ENCODE measurements at regions not wholly inside any gene's neighbourhood (a gene's known extent, or its start where the extent isn't known, plus 50 kb on each side); places are given as distances from the start of the nearest gene placed in this dataset.

DNA sequence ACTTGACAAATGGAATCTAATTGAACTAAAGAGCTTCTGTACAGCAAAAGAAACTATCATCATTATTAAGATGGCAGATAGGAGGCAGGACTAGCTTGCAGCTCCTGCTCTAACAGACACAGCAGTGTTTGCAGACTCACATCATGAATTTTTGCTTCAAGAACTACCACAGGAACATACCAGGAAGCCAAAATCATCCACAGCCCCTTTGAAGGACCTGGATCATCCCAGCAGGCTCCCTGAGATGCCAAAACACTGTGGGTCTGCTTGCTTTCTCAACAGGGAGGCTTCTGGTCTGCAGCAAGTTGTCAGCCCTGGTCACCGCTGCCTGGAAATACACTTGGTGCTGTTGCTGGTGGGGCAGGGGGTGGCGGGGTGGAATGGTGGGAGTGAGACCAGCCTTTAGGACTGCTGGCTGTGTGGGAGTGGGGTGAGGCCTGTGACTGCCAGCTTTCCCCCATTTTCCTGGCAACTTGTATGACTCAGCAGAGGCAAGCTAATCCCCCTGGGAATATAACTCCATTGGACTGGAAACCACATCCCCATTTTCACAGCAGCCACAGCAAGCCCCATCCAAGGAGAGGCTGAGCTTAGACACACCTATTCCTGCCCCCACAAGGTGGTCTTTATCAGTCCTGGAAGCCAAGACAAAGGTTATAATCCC is 533.8 kb upstream of the CYLC2 start:
- Histone ChIP-seq H3K27me3 (ENCODE audit: insufficient read depth, low read length, poor library complexity, severe bottlenecking) (no peaks in the 10 kb centered on the region), H2AFZ (ENCODE audit: low read length) (no peak overlapping the region), H3K4me1 (ENCODE audit: insufficient read depth, low read length, poor library complexity, severe bottlenecking) (no peaks in the 10 kb centered on the region), H3K9ac (ENCODE audit: low read depth, low read length, poor library complexity, severe bottlenecking) (no peak overlapping the region), H3K36me3 (ENCODE audit: insufficient read depth, low read length) (no peaks in the 10 kb centered on the region), H3K9me2 (replicated peaks; ENCODE audit: low read depth, low read length) (no peaks in the 10 kb centered on the region), H3K79me2 (ENCODE audit: insufficient read depth, low read length) (no peaks in the 10 kb centered on the region), H3K9me3 (ENCODE audit: insufficient read depth, low read depth, low read length) (no peaks in the 10 kb centered on the region), H3F3A (ENCODE audit: low read depth) (no peaks in the 10 kb centered on the region), H4K20me1 (ENCODE audit: insufficient read depth, low read length, poor library complexity, severe bottlenecking) (no peaks in the 10 kb centered on the region), H3K4me2 (ENCODE audit: low read depth, low read length, poor library complexity, severe bottlenecking) (no peak overlapping the region), H3K4me3 (ENCODE audit: low read length, poor library complexity, severe bottlenecking) (no peak overlapping the region)
- no peak for TF ChIP-seq EZH2phosphoT487 (IDR thresholded peaks at IDR 0.05; ENCODE audit: borderline replicate concordance)
- TF ChIP-seq, protein P1, sequence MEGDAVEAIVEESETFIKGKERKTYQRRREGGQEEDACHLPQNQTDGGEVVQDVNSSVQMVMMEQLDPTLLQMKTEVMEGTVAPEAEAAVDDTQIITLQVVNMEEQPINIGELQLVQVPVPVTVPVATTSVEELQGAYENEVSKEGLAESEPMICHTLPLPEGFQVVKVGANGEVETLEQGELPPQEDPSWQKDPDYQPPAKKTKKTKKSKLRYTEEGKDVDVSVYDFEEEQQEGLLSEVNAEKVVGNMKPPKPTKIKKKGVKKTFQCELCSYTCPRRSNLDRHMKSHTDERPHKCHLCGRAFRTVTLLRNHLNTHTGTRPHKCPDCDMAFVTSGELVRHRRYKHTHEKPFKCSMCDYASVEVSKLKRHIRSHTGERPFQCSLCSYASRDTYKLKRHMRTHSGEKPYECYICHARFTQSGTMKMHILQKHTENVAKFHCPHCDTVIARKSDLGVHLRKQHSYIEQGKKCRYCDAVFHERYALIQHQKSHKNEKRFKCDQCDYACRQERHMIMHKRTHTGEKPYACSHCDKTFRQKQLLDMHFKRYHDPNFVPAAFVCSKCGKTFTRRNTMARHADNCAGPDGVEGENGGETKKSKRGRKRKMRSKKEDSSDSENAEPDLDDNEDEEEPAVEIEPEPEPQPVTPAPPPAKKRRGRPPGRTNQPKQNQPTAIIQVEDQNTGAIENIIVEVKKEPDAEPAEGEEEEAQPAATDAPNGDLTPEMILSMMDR (conservative IDR thresholded peaks at IDR 0.05; ENCODE audit: low read length): no peak

DNA sequence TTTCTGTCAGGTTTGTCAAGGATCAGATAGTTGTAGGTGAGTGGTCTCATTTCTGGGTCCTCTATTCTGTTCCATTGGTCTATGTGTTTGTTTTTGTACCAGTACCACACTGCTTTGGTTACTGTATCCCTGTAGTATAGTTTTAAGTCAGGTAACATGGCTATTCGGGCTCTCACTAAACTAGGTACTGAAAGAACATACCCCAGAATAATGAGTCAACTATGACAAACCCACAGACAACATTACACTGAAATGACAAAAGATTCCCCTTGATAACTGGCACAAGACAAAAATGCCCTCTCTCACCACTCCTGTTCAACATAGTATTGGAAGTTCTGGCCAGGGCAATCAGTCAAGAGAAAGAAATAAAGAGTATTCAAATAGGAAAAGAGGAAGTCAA is 535.3 kb upstream of the CYLC2 start:
- Histone ChIP-seq H3K4me1 (ENCODE audit: insufficient read depth, low read length, poor library complexity, severe bottlenecking) (no peaks in the 10 kb centered on the region), H3K27me3 (ENCODE audit: insufficient read depth, low read length, poor library complexity, severe bottlenecking) (no peaks in the 10 kb centered on the region), H3K36me3 (ENCODE audit: insufficient read depth, low read length) (no peaks in the 10 kb centered on the region), H3K9ac (ENCODE audit: low read depth, low read length, poor library complexity, severe bottlenecking) (no peak overlapping the region), H3K79me2 (ENCODE audit: insufficient read depth, low read length) (no peaks in the 10 kb centered on the region), H3F3A (ENCODE audit: low read depth) (no peaks in the 10 kb centered on the region), H3K4me3 (ENCODE audit: low read length, poor library complexity, severe bottlenecking) (no peak overlapping the region), H3K9me2 (replicated peaks; ENCODE audit: low read depth, low read length) (no peaks in the 10 kb centered on the region), H4K20me1 (ENCODE audit: insufficient read depth, low read length, poor library complexity, severe bottlenecking) (no peaks in the 10 kb centered on the region), H3K9me3 (ENCODE audit: insufficient read depth, low read depth, low read length) (no peaks in the 10 kb centered on the region), H3K4me2 (ENCODE audit: low read depth, low read length, poor library complexity, severe bottlenecking) (no peak overlapping the region), H2AFZ (ENCODE audit: low read length) (no peak overlapping the region)
- TF ChIP-seq EZH2phosphoT487 (IDR thresholded peaks at IDR 0.05; ENCODE audit: borderline replicate concordance): no peak
- TF ChIP-seq, protein P1 (conservative IDR thresholded peaks at IDR 0.05; ENCODE audit: low read length): no peak

- H3K4me1 ChIP-seq (ENCODE audit: insufficient read depth, low read length, poor library complexity, severe bottlenecking): no peaks in the 10 kb centered on the region
These were observed 538.6 kb upstream of the CYLC2 start for GRCh38 chr9:102456562-102456961.

More at GRCh38 chr9:102456562-102456961, 538.6 kb upstream of the CYLC2 start:
- Histone ChIP-seq H2AFZ (ENCODE audit: low read length) (no peak overlapping the region), H3K9ac (ENCODE audit: low read depth, low read length, poor library complexity, severe bottlenecking) (no peak overlapping the region), H3F3A (ENCODE audit: low read depth) (no peaks in the 10 kb centered on the region), H3K79me2 (ENCODE audit: insufficient read depth, low read length) (no peaks in the 10 kb centered on the region), H4K20me1 (ENCODE audit: insufficient read depth, low read length, poor library complexity, severe bottlenecking) (no peaks in the 10 kb centered on the region), H3K27me3 (ENCODE audit: insufficient read depth, low read length, poor library complexity, severe bottlenecking) (no peaks in the 10 kb centered on the region), H3K9me3 (ENCODE audit: insufficient read depth, low read depth, low read length) (no peaks in the 10 kb centered on the region), H3K4me3 (ENCODE audit: low read length, poor library complexity, severe bottlenecking) (no peak overlapping the region), H3K36me3 (ENCODE audit: insufficient read depth, low read length) (no peaks in the 10 kb centered on the region), H3K9me2 (replicated peaks; ENCODE audit: low read depth, low read length) (no peaks in the 10 kb centered on the region), H3K4me2 (ENCODE audit: low read depth, low read length, poor library complexity, severe bottlenecking) (no peak overlapping the region)
- no peak for TF ChIP-seq EZH2phosphoT487 (IDR thresholded peaks at IDR 0.05; ENCODE audit: borderline replicate concordance)
- TF ChIP-seq, protein P1 (conservative IDR thresholded peaks at IDR 0.05; ENCODE audit: low read length): no peak
